ENCODE measurements at regions not wholly inside any gene's neighbourhood (a gene's known extent, or its start where the extent isn't known, plus 50 kb on each side); places are given as distances from the start of the nearest gene placed in this dataset.

GRCh38 chr4:35760807-35761206 is 483.5 kb downstream of the ARAP2 start:
- DNase-seq: no peak

- DNase-seq: no peak
Measured at GRCh38 chr4:35771571-35771970, 472.7 kb downstream of the ARAP2 start.

GRCh38 chr4:35772291-35772690 is 472.0 kb downstream of the ARAP2 start:
- no peak for DNase-seq

- no peak for DNase-seq
Measured at GRCh38 chr4:35789899-35790574, 454.3 kb downstream of the ARAP2 start.

GRCh38 chr4:35793045-35793722 is 451.1 kb downstream of the ARAP2 start:
- no peak for DNase-seq

- no peak for DNase-seq
Measured at GRCh38 chr4:35793766-35794165, 450.5 kb downstream of the ARAP2 start.

- DNase-seq: no peak
Measured at GRCh38 chr4:35800669-35801068, 443.6 kb downstream of the ARAP2 start.

GRCh38 chr4:35802644-35803043 is 441.7 kb downstream of the ARAP2 start:
- no peak for DNase-seq

- no peak for DNase-seq
Measured at GRCh38 chr4:35818520-35818919, 425.8 kb downstream of the ARAP2 start.

- no peak for DNase-seq
Measured at GRCh38 chr4:35820003-35820402, 424.3 kb downstream of the ARAP2 start.

GRCh38 chr4:35824231-35824630 is 420.1 kb downstream of the ARAP2 start:
- no peak for DNase-seq

- DNase-seq: no peak
Measured at GRCh38 chr4:35835893-35836292, 408.4 kb downstream of the ARAP2 start.

- DNase-seq: no peak
Measured at GRCh38 chr4:35836596-35836995, 407.7 kb downstream of the ARAP2 start.

GRCh38 chr4:35867057-35867456 is 377.3 kb downstream of the ARAP2 start:
- no peak for DNase-seq

GRCh38 chr4:35872273-35872672 is 372.0 kb downstream of the ARAP2 start:
- DNase-seq: no peak

- DNase-seq: no peak
Measured at GRCh38 chr4:35879479-35879878, 364.8 kb downstream of the ARAP2 start.

GRCh38 chr4:35883108-35883507 is 361.2 kb downstream of the ARAP2 start:
- DNase-seq: no peak

GRCh38 chr4:35884714-35885480 is 359.4 kb downstream of the ARAP2 start:
- no peak for DNase-seq

- no peak for DNase-seq
Measured at GRCh38 chr4:35897808-35898207, 346.5 kb downstream of the ARAP2 start.

- no peak for DNase-seq
Measured at GRCh38 chr4:35900286-35901243, 343.7 kb downstream of the ARAP2 start.

- DNase-seq: no peak
Measured at GRCh38 chr4:35912174-35912573, 332.1 kb downstream of the ARAP2 start.

- DNase-seq: no peak
Measured at GRCh38 chr4:35918491-35918977, 325.8 kb downstream of the ARAP2 start.

GRCh38 chr4:35925806-35926205 is 318.5 kb downstream of the ARAP2 start:
- peak; percentile 16 for DNase-seq

Measured in activated CD4-positive, alpha-beta T cell treated with anti-CD3 and anti-CD28 coated beads, Interleukin-2, Interleukin-6, amounts not matched to agents 100 ng/mL and 50 ng/mL, durations not matched to agents 16 hours and 8 hours (primary cell).